ENCODE measurements at regions not wholly inside any gene's neighbourhood (a gene's known extent, or its start where the extent isn't known, plus 50 kb on each side); places are given as distances from the start of the nearest gene placed in this dataset.

DNA sequence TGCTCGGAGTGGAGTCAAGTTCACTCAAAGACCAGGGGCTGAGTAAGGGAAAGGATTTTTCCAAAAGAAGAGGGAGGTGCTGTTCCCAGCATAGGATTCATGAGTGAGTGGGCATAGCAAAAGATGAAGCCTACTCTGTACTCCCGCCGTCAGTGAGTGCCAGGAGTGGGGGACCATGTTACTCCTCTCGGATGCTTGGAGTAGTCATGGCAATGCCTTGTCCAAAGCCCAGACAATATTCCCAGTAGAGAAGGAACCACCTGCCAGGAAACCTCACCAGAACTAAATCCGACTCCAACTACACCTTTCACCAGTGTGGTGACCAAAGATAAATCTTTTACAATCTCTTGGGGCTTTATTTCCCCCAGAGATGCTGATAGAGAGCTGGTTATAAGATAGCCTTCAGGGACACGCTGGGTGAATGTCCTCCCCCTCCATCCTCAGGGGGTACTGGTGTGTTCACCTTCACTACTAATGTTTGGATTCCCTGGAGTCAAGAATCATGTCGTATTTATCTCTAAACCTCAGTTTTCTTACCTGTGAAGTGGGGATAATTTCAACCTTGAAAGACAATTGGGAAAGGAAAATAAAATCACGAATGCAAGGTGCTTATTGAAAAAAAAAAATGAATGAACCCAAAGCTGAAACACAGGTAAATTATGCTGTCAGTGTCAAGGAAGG is 165.2 kb downstream of the NSG2 start:
- TF ChIP-seq, protein P1, sequence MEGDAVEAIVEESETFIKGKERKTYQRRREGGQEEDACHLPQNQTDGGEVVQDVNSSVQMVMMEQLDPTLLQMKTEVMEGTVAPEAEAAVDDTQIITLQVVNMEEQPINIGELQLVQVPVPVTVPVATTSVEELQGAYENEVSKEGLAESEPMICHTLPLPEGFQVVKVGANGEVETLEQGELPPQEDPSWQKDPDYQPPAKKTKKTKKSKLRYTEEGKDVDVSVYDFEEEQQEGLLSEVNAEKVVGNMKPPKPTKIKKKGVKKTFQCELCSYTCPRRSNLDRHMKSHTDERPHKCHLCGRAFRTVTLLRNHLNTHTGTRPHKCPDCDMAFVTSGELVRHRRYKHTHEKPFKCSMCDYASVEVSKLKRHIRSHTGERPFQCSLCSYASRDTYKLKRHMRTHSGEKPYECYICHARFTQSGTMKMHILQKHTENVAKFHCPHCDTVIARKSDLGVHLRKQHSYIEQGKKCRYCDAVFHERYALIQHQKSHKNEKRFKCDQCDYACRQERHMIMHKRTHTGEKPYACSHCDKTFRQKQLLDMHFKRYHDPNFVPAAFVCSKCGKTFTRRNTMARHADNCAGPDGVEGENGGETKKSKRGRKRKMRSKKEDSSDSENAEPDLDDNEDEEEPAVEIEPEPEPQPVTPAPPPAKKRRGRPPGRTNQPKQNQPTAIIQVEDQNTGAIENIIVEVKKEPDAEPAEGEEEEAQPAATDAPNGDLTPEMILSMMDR (IDR thresholded peaks at IDR 0.05): no peak
- TF ChIP-seq POLR2A (IDR thresholded peaks at IDR 0.05): no peak
- no peak for TF ChIP-seq POLR2AphosphoS5 (IDR thresholded peaks at IDR 0.05; ENCODE audit: insufficient read depth in 1 of 2, low read depth in 1 of 2)
